ENCODE measurements at regions not wholly inside any gene's neighbourhood (a gene's known extent, or its start where the extent isn't known, plus 50 kb on each side); places are given as distances from the start of the nearest gene placed in this dataset.

- no peaks in the 10 kb centered on the region for H3K36me3 ChIP-seq
- H3K27me3 ChIP-seq: no peaks in the 10 kb centered on the region
- intact Hi-C loops (cut with DNase I): no loop called here
- no peak overlapping the region for H3K9ac ChIP-seq (ENCODE audit: low read depth in 2 of 2, low read length in 2 of 2)
- DNase-seq: no peak
- H3K9me3 ChIP-seq: no peaks in the 10 kb centered on the region
- no peak overlapping the region for H3K4me3 ChIP-seq
- peaks cover 7% of the 10 kb centered on the region for H3K4me1 ChIP-seq
- TF ChIP-seq, protein P1, sequence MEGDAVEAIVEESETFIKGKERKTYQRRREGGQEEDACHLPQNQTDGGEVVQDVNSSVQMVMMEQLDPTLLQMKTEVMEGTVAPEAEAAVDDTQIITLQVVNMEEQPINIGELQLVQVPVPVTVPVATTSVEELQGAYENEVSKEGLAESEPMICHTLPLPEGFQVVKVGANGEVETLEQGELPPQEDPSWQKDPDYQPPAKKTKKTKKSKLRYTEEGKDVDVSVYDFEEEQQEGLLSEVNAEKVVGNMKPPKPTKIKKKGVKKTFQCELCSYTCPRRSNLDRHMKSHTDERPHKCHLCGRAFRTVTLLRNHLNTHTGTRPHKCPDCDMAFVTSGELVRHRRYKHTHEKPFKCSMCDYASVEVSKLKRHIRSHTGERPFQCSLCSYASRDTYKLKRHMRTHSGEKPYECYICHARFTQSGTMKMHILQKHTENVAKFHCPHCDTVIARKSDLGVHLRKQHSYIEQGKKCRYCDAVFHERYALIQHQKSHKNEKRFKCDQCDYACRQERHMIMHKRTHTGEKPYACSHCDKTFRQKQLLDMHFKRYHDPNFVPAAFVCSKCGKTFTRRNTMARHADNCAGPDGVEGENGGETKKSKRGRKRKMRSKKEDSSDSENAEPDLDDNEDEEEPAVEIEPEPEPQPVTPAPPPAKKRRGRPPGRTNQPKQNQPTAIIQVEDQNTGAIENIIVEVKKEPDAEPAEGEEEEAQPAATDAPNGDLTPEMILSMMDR (IDR thresholded peaks at IDR 0.05): no peak
- H3K27ac ChIP-seq: no peak overlapping the region
Measured at GRCh38 chr21:43338951-43339350, 88.0 kb downstream of the SIK1 start.

DNA sequence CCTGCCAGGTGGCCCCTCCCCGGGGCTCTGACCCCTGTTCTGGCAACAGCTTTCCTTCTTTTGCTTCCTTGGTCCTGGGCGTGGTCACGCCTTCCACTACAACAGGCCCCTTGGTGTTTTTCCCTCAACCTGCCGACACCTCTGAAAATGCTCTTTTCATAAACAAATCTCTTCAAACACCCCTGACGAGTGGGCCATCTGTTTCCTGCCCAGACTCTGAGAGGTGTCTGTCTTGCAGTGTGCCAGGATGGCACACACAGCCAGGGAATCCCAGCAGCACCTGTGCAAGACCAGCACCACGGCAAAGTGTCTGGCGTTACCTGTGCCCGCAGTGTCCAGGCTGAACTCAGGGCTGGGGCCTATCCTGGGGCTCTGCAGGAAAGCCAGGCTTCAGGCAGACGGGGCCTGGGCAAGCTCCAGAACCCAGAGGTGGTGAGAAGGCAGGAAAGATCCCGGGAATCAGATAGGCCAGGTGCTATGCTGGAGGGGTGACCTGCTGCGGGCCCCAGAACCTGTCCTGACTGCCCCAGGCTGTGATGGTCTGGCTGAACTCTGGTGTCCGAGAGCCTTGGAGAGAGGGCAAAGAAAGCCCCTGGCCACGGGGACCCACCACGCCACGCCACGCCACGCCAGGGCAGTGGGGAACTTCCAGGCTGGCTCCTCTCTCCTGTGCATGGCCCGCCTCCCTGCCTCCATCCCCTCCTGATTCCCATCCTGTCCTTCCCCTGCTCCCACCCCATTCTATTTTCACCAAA is 88.9 kb downstream of the SIK1 start:
- intact Hi-C loops (cut with DNase I): no loop called here
- Histone ChIP-seq H3K36me3 (no peaks in the 10 kb centered on the region), H3K9ac (ENCODE audit: low read depth in 2 of 2, low read length in 2 of 2) (no peak overlapping the region), H3K9me3 (no peaks in the 10 kb centered on the region), H3K4me1 (no peaks in the 10 kb centered on the region), H3K4me3 (no peak overlapping the region), H3K27ac (no peak overlapping the region), H3K27me3 (no peaks in the 10 kb centered on the region)
- TF ChIP-seq, protein P1 (IDR thresholded peaks at IDR 0.05): no peak
- no peak for DNase-seq

GRCh38 chr21:43335119-43335518 is 91.8 kb downstream of the SIK1 start:
- no peaks in the 10 kb centered on the region for H3K9me3 ChIP-seq
- DNase-seq: no peak
- H3K27ac ChIP-seq: no peak overlapping the region
- no peak overlapping the region for H3K4me3 ChIP-seq
- no peak overlapping the region for H3K9ac ChIP-seq (ENCODE audit: low read depth in 2 of 2, low read length in 2 of 2)
- intact Hi-C loops (cut with DNase I): no loop called here
- no peaks in the 10 kb centered on the region for H3K36me3 ChIP-seq
- no peaks in the 10 kb centered on the region for H3K4me1 ChIP-seq
- TF ChIP-seq, protein P1 (IDR thresholded peaks at IDR 0.05): no peak
- H3K27me3 ChIP-seq: no peaks in the 10 kb centered on the region

- H3K9ac ChIP-seq (ENCODE audit: low read depth in 2 of 2, low read length in 2 of 2): no peak overlapping the region
- no peak for DNase-seq
- intact Hi-C loops (cut with DNase I): no loop called here
- no peaks in the 10 kb centered on the region for H3K36me3 ChIP-seq
- H3K4me3 ChIP-seq: no peak overlapping the region
- no peaks in the 10 kb centered on the region for H3K27me3 ChIP-seq
- no peaks in the 10 kb centered on the region for H3K4me1 ChIP-seq
- no peaks in the 10 kb centered on the region for H3K9me3 ChIP-seq
- TF ChIP-seq, protein P1 (IDR thresholded peaks at IDR 0.05): no peak
- no peak overlapping the region for H3K27ac ChIP-seq
Measured at GRCh38 chr21:43334214-43334958, 92.5 kb downstream of the SIK1 start.

- Histone ChIP-seq H3K27ac (no peak overlapping the region), H3K27me3 (no peaks in the 10 kb centered on the region), H3K36me3 (no peaks in the 10 kb centered on the region), H3K9me3 (no peaks in the 10 kb centered on the region), H3K4me1 (no peaks in the 10 kb centered on the region), H3K4me3 (no peak overlapping the region), H3K9ac (ENCODE audit: low read depth in 2 of 2, low read length in 2 of 2) (peak overlapping the region; percentile 43 to 44)
- DNase-seq: no peak
- intact Hi-C loops (cut with DNase I): no loop called here
- TF ChIP-seq, protein P1 (IDR thresholded peaks at IDR 0.05): no peak
Measured at GRCh38 chr21:43333298-43334062, 93.5 kb downstream of the SIK1 start.
